Glutamatergic neuron (in vitro differentiated cells): ENCODE measurements at regions not wholly inside any gene's neighbourhood (a gene's known extent, or its start where the extent isn't known, plus 50 kb on each side); places are given as distances from the start of the nearest gene placed in this dataset.

ENCODE experiments used
- DNase-seq: peaks from one replicate; pipeline ENCODE4 v3.0.0; 2022
- H3K27ac Mint-ChIP-seq: one replicate; pipeline ENCODE4 v1.8.0; 2020; ENCODE audit warnings: mild to moderate bottlenecking, mixed read lengths, inconsistent platforms; ENCODE audit not compliant: unreplicated experiment
- H3K27me3 Mint-ChIP-seq: one replicate; pipeline ENCODE4 v1.8.0; 2020; ENCODE audit warnings: mild to moderate bottlenecking, moderate library complexity, mixed read lengths, inconsistent platforms; ENCODE audit not compliant: unreplicated experiment
- H3K36me3 Mint-ChIP-seq: one replicate; pipeline ENCODE4 v1.8.0; 2020; ENCODE audit warnings: mild to moderate bottlenecking, mixed read lengths, inconsistent platforms; ENCODE audit not compliant: unreplicated experiment
- H3K4me1 Mint-ChIP-seq: one replicate; pipeline ENCODE4 v1.8.0; 2020; ENCODE audit warnings: mild to moderate bottlenecking, low read depth, mixed read lengths, inconsistent platforms; ENCODE audit not compliant: unreplicated experiment
- H3K4me3 Mint-ChIP-seq: one replicate; pipeline ENCODE4 v1.8.0; 2020; ENCODE audit warnings: mild to moderate bottlenecking, mixed read lengths, inconsistent platforms; ENCODE audit not compliant: unreplicated experiment
- H3K9me3 Mint-ChIP-seq: one replicate; pipeline ENCODE4 v1.8.0; 2020; ENCODE audit warnings: mild to moderate bottlenecking, moderate library complexity, mixed read lengths, inconsistent platforms; ENCODE audit not compliant: unreplicated experiment
- TF ChIP-seq, protein P1 (sequence below): fragments of 200-600 bp; sonication (generic); IDR thresholded peaks from one replicate; pipeline ENCODE4 v1.5.0; 2021; ENCODE audit not compliant: partially characterized antibody, unreplicated experiment

DNA sequence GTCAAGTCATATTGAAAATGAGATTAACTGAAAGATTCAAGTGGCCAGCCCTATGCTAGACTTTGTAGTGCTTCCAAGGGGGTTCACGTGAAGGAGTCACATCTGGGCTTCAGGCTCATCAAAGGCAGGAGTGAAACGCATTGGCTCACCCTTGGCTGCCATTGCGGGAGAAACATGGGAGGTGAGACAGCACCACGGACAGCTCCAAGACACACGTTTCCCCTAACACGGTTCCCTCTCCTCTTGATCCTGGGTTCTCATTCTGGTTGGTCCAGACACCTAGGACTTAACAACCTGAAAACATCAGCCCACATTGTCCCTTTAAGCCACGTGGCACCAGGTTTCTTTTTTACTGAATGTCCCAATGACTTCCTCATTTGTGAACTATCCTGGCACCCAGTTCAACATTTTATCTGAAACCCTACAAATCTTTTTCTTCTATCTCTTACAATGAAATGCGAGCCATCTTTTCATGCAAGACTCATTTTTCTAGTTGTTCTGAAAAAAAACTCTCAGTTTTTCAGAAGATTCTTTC lies 279.0 kb upstream of the VCX3A start:
- no peak overlapping the region for H3K27ac Mint-ChIP-seq
- H3K36me3 Mint-ChIP-seq, result no peaks in the 10 kb centered on the region
- no peak overlapping the region for H3K4me3 Mint-ChIP-seq
- TF ChIP-seq, protein P1, sequence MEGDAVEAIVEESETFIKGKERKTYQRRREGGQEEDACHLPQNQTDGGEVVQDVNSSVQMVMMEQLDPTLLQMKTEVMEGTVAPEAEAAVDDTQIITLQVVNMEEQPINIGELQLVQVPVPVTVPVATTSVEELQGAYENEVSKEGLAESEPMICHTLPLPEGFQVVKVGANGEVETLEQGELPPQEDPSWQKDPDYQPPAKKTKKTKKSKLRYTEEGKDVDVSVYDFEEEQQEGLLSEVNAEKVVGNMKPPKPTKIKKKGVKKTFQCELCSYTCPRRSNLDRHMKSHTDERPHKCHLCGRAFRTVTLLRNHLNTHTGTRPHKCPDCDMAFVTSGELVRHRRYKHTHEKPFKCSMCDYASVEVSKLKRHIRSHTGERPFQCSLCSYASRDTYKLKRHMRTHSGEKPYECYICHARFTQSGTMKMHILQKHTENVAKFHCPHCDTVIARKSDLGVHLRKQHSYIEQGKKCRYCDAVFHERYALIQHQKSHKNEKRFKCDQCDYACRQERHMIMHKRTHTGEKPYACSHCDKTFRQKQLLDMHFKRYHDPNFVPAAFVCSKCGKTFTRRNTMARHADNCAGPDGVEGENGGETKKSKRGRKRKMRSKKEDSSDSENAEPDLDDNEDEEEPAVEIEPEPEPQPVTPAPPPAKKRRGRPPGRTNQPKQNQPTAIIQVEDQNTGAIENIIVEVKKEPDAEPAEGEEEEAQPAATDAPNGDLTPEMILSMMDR, result no peak
- no peaks in the 10 kb centered on the region for H3K4me1 Mint-ChIP-seq
- no peak for DNase-seq
- no peaks in the 10 kb centered on the region for H3K9me3 Mint-ChIP-seq
- no peaks in the 10 kb centered on the region for H3K27me3 Mint-ChIP-seq

DNA sequence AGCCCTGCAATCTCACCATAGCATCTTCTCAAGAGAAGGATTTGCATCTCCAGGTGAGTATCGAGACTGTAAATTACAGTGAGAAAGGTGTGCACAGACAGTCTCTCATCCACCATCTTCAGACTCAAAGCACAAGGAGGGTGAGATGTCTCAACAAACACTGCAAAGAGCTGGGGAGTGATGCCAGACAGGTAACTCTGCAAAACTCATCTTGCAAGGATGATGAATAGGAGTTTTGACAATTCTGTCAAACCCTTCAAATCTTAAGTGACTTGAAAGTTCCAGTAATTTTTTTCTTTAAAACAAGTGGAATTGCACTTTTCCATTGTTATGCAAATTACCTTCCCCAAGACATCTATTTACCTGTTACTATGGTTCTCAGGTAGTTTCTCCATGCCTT lies 277.2 kb upstream of the VCX3A start:
- no peak overlapping the region for H3K4me3 Mint-ChIP-seq
- H3K9me3 Mint-ChIP-seq, result no peaks in the 10 kb centered on the region
- no peak for DNase-seq
- no peaks in the 10 kb centered on the region for H3K27me3 Mint-ChIP-seq
- H3K4me1 Mint-ChIP-seq, result no peaks in the 10 kb centered on the region
- no peaks in the 10 kb centered on the region for H3K36me3 Mint-ChIP-seq
- TF ChIP-seq, protein P1, result no peak
- no peak overlapping the region for H3K27ac Mint-ChIP-seq

DNA sequence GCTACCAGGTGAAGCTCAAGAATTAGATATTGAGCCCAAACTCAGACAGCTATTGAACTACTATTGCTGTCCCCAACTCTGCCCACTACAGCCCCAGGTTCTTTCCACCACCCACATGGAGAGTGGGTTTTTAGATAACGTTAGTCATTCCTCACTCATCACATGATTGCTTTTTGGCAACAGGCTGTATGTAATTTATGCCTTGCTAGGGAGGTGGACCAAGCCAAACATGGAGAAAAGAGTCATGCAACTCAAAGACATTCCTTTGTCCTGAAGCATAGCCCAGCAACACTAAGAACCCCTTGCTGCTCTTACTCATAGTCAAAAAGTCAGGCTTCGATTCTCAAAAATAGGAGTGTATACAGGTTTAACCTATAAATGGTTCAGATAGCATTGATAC lies 275.9 kb upstream of the VCX3A start:
- H3K36me3 Mint-ChIP-seq, result no peaks in the 10 kb centered on the region
- H3K27me3 Mint-ChIP-seq, result no peaks in the 10 kb centered on the region
- H3K9me3 Mint-ChIP-seq, result no peaks in the 10 kb centered on the region
- H3K4me1 Mint-ChIP-seq, result no peaks in the 10 kb centered on the region
- TF ChIP-seq, protein P1, result no peak
- no peak overlapping the region for H3K27ac Mint-ChIP-seq
- DNase-seq, result no peak
- no peak overlapping the region for H3K4me3 Mint-ChIP-seq

DNA sequence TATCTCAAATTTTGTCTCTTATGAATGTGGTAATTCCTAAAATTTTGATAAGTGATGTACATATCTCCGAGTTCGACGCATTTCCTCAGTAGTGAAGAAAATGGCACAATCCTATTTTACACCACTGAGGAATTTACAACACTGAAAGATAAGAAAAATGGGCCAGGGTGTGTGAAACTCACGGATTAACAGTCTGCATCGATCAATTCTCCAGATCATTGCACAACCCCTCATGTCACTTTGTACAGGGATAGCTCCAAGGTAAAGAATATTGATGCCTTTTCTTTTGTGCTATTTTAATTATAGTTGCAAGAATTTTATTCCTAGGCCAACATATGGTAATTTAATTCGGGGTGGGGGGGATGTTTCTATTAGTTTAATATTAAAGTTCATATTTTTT lies 268.7 kb upstream of the VCX3A start:
- H3K27ac Mint-ChIP-seq, result no peak overlapping the region
- no peak for DNase-seq
- H3K4me1 Mint-ChIP-seq, result no peaks in the 10 kb centered on the region
- H3K9me3 Mint-ChIP-seq, result no peaks in the 10 kb centered on the region
- H3K36me3 Mint-ChIP-seq, result no peaks in the 10 kb centered on the region
- H3K27me3 Mint-ChIP-seq, result no peaks in the 10 kb centered on the region
- TF ChIP-seq, protein P1, result no peak
- H3K4me3 Mint-ChIP-seq, result no peak overlapping the region

DNA sequence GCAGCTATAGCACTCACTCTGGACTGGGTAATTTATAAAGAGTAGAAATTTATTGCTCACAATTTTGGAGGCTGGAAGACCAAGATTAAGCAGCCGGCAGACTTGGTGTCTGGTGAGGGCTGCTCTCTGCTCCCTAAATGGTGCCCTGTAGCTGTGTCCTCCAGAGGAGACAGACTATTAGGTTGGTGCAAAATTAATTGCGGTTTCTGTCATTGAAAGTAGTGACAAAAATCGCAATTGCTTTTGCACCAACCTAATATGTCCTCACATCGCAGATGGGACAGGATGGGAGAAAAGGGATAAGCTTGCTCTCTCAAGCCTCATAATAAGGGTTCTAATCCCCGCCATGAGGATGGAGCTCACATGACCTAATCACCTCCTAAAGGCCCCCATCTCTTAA lies 258.1 kb upstream of the VCX3A start:
- Mint-ChIP-seq H3K36me3 (no peaks in the 10 kb centered on the region), H3K9me3 (peaks cover 2% of the 10 kb centered on the region), H3K27ac (no peak overlapping the region), H3K4me1 (no peaks in the 10 kb centered on the region), H3K4me3 (no peak overlapping the region), H3K27me3 (no peaks in the 10 kb centered on the region)
- DNase-seq, result no peak
- TF ChIP-seq, protein P1, result no peak
